ENCODE measurements at regions not wholly inside any gene's neighbourhood (a gene's known extent, or its start where the extent isn't known, plus 50 kb on each side); places are given as distances from the start of the nearest gene placed in this dataset.

GRCh38 chr6:19135706-19136105 is 701.5 kb upstream of the ID4 start:
- Histone ChIP-seq H3K23ac (ENCODE audit: low read depth, low read length) (no peak overlapping the region), H2BK120ac (ENCODE audit: low read depth, low read length) (no peak overlapping the region), H4K5ac (ENCODE audit: low read depth, low read length) (no peak overlapping the region), H3K4ac (ENCODE audit: low read depth, low read length) (no peak overlapping the region), H2AK9ac (replicated peaks; ENCODE audit: low read depth, low read length, poor library complexity) (no peak overlapping the region), H3K18ac (ENCODE audit: low read depth, low read length) (no peak overlapping the region), H2AK5ac (ENCODE audit: low read depth, low read length) (no peak overlapping the region), H3K4me1 (ENCODE audit: control insufficient read depth, insufficient read depth, low read length) (no peaks in the 10 kb centered on the region), H2BK5ac (ENCODE audit: low read depth, low read length, poor library complexity, severe bottlenecking) (no peak overlapping the region), H3K56ac (ENCODE audit: extremely low read depth, insufficient read depth, low read length) (no peak overlapping the region), H2BK20ac (ENCODE audit: low read depth, low read length) (no peak overlapping the region), H4K20me1 (ENCODE audit: insufficient read depth, low read length) (no peaks in the 10 kb centered on the region), H3K14ac (replicated peaks; ENCODE audit: low read depth, low read length) (no peak overlapping the region), H3K9ac (ENCODE audit: low read depth, low read length) (no peak overlapping the region), H4K91ac (ENCODE audit: insufficient read depth, low read depth, low read length) (no peak overlapping the region), H3K9me3 (ENCODE audit: control insufficient read depth, insufficient read depth, low read length) (peaks cover 8% of the 10 kb centered on the region), H2AFZ (replicated peaks; ENCODE audit: low read length, poor library complexity) (no peak overlapping the region), H2BK15ac (ENCODE audit: low read depth, low read length) (no peak overlapping the region), H3K27ac (ENCODE audit: insufficient read depth, low read length) (no peak overlapping the region), H3K4me2 (ENCODE audit: low read depth, low read length) (no peak overlapping the region), H3K9me1 (ENCODE audit: insufficient read depth, low read length) (no peaks in the 10 kb centered on the region), H3K79me1 (ENCODE audit: low read depth in 1 of 2, low read length in 2 of 2) (no peaks in the 10 kb centered on the region), H3K4me3 (ENCODE audit: insufficient read depth, low read depth, low read length) (no peak overlapping the region), H3K36me3 (ENCODE audit: control insufficient read depth, insufficient read depth, low read length) (no peaks in the 10 kb centered on the region), H4K8ac (ENCODE audit: low read depth in 2 of 2, low read length in 2 of 2) (no peak overlapping the region), H3K27me3 (ENCODE audit: control insufficient read depth, insufficient read depth, low read length) (no peaks in the 10 kb centered on the region)
- DNase-seq (no peak), ATAC-seq (ENCODE audit: low read depth) (no peak)
- POLR2A ChIA-PET (ENCODE audit: unreplicated experiment), result no interaction called here
- CTCF ChIA-PET, result no interaction called here
- intact Hi-C loops (cut with micrococcal nuclease) (no loop called here), in situ Hi-C loops (cut with MboI; ENCODE audit: low sequenced_read_pairs) (no loop called here), dilution Hi-C loops (cut with HindIII; ENCODE audit: low sequenced_read_pairs, unreplicated experiment) (no loop called here)
- WGBS, 2 experiments (ENCODE audit: extremely low coverage in 2 of 2, insufficient read length in 1 of 2), result no CpG with 5 or more reads among the region's 2 CpGs
- BruUV-seq (replicated peaks), result no TSS peak
- TF ChIP-seq POLR2A (IDR thresholded peaks at IDR 0.05; ENCODE audit: low read depth, low read length) (no peak), BHLHE40 (IDR thresholded peaks at IDR 0.05; ENCODE audit: low read depth, low read length) (no peak), RCOR1 (IDR thresholded peaks at IDR 0.05; ENCODE audit: insufficient replicate concordance, low read length) (no peak), CEBPB (IDR thresholded peaks at IDR 0.05; ENCODE audit: low read depth, low read length) (no peak), RAD21 (IDR thresholded peaks at IDR 0.05; ENCODE audit: low read length) (no peak), MXI1 (IDR thresholded peaks at IDR 0.05; ENCODE audit: borderline replicate concordance, low read depth, low read length) (no peak), FOS (IDR thresholded peaks at IDR 0.05; ENCODE audit: low read depth, low read length) (no peak), CTCF (conservative IDR thresholded peaks at IDR 0.05; ENCODE audit: low read depth, low read length) (no peak), RFX5 (IDR thresholded peaks at IDR 0.05; ENCODE audit: low read depth, low read length) (no peak), MAFK (IDR thresholded peaks at IDR 0.05; ENCODE audit: low read depth, low read length) (no peak), USF2 (IDR thresholded peaks at IDR 0.05; ENCODE audit: low read depth, low read length) (no peak)
- TF ChIP-seq, protein P1, sequence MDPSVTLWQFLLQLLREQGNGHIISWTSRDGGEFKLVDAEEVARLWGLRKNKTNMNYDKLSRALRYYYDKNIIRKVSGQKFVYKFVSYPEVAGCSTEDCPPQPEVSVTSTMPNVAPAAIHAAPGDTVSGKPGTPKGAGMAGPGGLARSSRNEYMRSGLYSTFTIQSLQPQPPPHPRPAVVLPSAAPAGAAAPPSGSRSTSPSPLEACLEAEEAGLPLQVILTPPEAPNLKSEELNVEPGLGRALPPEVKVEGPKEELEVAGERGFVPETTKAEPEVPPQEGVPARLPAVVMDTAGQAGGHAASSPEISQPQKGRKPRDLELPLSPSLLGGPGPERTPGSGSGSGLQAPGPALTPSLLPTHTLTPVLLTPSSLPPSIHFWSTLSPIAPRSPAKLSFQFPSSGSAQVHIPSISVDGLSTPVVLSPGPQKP (IDR thresholded peaks at IDR 0.05; ENCODE audit: borderline replicate concordance, low read depth, low read length), result no peak

All from IMR-90 (cell line).